Liver (tissue), 3 donors: ENCODE measurements at regions not wholly inside any gene's neighbourhood (a gene's known extent, or its start where the extent isn't known, plus 50 kb on each side); places are given as distances from the start of the nearest gene placed in this dataset.

Experiments used
- EGR1 ChIP-seq, 2 donors: IDR thresholded peaks; 2 replicates each; pipeline ENCODE4 v1.6.1; 2016 to 2018; ENCODE audit warnings: antibody characterized with exemption in 2 of 2, low read depth in 2 of 2
- GABPA ChIP-seq, 2 donors: IDR thresholded peaks in 1 of 2; conservative IDR thresholded peaks in 1 of 2; 2 replicates each; pipeline ENCODE4 v1.6.1; 2016; ENCODE audit warnings: antibody characterized with exemption in 2 of 2, mild to moderate bottlenecking in 1 of 2, moderate library complexity in 1 of 2
- JUND ChIP-seq, 2 donors: IDR thresholded peaks; 2 replicates each; pipeline ENCODE4 v1.6.1; 2016; ENCODE audit warnings: antibody characterized with exemption in 2 of 2
- RAD21 ChIP-seq, 2 donors: IDR thresholded peaks; 2 replicates each; pipeline ENCODE4 v1.6.1; 2016; ENCODE audit warnings: antibody characterized with exemption in 2 of 2, mild to moderate bottlenecking in 2 of 2
- SP1 ChIP-seq: IDR thresholded peaks from 2 replicates; pipeline ENCODE4 v1.6.1; 2018; ENCODE audit warnings: antibody characterized with exemption, mild to moderate bottlenecking
- YY1 ChIP-seq: IDR thresholded peaks from 2 replicates; pipeline ENCODE4 v1.6.1; 2016; ENCODE audit warnings: antibody characterized with exemption, mild to moderate bottlenecking
- TF ChIP-seq, protein P1 (sequence below): fragments of 150-350 bp; IDR thresholded peaks from 2 replicates; pipeline ENCODE4 v1.5.1; 2017; ENCODE audit warnings: improper control_type of control experiment, low read depth, low read length; ENCODE audit not compliant: missing input control
- TF ChIP-seq, protein P2 (sequence below): IDR thresholded peaks from 2 replicates; pipeline ENCODE4 v1.6.1; 2016; ENCODE audit warnings: antibody characterized with exemption, mild to moderate bottlenecking
- TF ChIP-seq, protein P3 (sequence below): IDR thresholded peaks from 2 replicates; pipeline ENCODE4 v1.6.1; 2016; ENCODE audit warnings: antibody characterized with exemption
- donor health status: healthy.
- donor health status: healthy.

DNA sequence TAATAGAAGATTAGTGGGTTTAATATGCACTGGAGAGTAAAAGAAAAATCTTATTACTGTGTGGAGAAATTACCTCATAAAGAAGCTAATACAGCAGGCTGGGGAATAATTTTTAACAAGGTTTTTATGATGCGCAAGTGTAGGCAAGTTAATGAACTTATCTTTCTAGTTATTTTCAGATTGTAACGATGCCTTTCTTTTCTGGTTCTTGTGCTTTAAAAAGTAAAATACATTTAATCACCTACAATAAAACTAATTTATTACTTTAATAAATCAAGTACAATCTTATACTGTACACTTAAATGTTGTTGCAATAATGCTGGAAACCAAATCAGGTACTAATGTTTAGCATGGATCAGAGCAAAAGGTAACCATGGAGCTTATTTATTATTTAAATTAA, 266.6 kb downstream of the ZIC1 start:
- TF ChIP-seq, protein P1, sequence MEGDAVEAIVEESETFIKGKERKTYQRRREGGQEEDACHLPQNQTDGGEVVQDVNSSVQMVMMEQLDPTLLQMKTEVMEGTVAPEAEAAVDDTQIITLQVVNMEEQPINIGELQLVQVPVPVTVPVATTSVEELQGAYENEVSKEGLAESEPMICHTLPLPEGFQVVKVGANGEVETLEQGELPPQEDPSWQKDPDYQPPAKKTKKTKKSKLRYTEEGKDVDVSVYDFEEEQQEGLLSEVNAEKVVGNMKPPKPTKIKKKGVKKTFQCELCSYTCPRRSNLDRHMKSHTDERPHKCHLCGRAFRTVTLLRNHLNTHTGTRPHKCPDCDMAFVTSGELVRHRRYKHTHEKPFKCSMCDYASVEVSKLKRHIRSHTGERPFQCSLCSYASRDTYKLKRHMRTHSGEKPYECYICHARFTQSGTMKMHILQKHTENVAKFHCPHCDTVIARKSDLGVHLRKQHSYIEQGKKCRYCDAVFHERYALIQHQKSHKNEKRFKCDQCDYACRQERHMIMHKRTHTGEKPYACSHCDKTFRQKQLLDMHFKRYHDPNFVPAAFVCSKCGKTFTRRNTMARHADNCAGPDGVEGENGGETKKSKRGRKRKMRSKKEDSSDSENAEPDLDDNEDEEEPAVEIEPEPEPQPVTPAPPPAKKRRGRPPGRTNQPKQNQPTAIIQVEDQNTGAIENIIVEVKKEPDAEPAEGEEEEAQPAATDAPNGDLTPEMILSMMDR, result no peak
- no peak for TF ChIP-seq JUND (IDR thresholded peaks at IDR 0.05)
- TF ChIP-seq RAD21 (IDR thresholded peaks at IDR 0.05), result no peak
- TF ChIP-seq, protein P2, sequence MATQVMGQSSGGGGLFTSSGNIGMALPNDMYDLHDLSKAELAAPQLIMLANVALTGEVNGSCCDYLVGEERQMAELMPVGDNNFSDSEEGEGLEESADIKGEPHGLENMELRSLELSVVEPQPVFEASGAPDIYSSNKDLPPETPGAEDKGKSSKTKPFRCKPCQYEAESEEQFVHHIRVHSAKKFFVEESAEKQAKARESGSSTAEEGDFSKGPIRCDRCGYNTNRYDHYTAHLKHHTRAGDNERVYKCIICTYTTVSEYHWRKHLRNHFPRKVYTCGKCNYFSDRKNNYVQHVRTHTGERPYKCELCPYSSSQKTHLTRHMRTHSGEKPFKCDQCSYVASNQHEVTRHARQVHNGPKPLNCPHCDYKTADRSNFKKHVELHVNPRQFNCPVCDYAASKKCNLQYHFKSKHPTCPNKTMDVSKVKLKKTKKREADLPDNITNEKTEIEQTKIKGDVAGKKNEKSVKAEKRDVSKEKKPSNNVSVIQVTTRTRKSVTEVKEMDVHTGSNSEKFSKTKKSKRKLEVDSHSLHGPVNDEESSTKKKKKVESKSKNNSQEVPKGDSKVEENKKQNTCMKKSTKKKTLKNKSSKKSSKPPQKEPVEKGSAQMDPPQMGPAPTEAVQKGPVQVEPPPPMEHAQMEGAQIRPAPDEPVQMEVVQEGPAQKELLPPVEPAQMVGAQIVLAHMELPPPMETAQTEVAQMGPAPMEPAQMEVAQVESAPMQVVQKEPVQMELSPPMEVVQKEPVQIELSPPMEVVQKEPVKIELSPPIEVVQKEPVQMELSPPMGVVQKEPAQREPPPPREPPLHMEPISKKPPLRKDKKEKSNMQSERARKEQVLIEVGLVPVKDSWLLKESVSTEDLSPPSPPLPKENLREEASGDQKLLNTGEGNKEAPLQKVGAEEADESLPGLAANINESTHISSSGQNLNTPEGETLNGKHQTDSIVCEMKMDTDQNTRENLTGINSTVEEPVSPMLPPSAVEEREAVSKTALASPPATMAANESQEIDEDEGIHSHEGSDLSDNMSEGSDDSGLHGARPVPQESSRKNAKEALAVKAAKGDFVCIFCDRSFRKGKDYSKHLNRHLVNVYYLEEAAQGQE, result no peak
- no peak for TF ChIP-seq YY1
- TF ChIP-seq SP1, result no peak
- TF ChIP-seq, protein P3, sequence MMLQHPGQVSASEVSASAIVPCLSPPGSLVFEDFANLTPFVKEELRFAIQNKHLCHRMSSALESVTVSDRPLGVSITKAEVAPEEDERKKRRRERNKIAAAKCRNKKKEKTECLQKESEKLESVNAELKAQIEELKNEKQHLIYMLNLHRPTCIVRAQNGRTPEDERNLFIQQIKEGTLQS, result no peak
- no peak for TF ChIP-seq EGR1 (IDR thresholded peaks at IDR 0.05; ENCODE audit: low read depth in 2 of 2)
- TF ChIP-seq GABPA (IDR thresholded peaks at IDR 0.05 in 1 of 2, conservative IDR thresholded peaks at IDR 0.05 in 1 of 2), result no peak
